ENCODE measurements at regions not wholly inside any gene's neighbourhood (a gene's known extent, or its start where the extent isn't known, plus 50 kb on each side); places are given as distances from the start of the nearest gene placed in this dataset.

DNA sequence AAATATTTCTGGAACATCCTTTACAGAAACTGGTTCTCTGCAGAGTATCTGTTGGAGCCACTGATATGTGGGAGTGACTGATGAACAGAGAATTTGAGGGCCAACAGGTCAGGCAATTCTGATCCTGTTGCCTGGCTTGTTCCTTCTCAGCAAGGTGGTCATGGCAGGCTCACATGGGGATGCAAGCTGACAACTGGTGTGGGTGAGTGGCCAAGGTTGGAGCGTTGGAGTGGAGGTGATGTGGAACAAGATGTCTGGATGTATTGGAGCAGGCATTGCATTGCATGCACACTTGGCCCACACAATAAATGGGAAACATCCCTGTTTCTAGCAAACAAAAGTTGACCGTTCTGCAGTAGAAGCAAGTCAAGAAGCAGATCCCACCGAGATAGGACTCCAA, 380.7 kb downstream of the ZNF536 start:
- DNase-seq (ENCODE audit: low read depth in 4 of 4, low spot score in 1 of 4), result no peak

DNA sequence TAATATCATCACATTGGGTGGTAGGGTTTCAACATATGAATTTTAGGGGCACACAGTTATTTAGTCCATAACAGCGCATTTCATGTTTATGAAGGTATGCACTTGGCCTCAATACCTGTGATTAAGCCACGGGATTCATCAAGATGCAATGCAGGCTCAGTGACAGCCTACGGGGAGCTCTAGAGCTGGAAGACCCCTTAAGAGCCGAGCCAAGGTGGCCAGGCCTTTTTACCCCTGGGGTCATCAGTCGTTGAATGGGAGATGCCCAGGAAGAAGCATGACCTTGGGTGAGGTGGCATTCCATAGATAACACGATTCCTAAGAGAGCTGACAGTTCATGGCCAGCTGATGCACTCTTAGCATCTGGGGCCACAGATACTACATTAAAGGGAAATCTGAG, 380.0 kb downstream of the ZNF536 start:
- DNase-seq (ENCODE audit: low read depth in 4 of 4, low spot score in 1 of 4), result no peak

DNA sequence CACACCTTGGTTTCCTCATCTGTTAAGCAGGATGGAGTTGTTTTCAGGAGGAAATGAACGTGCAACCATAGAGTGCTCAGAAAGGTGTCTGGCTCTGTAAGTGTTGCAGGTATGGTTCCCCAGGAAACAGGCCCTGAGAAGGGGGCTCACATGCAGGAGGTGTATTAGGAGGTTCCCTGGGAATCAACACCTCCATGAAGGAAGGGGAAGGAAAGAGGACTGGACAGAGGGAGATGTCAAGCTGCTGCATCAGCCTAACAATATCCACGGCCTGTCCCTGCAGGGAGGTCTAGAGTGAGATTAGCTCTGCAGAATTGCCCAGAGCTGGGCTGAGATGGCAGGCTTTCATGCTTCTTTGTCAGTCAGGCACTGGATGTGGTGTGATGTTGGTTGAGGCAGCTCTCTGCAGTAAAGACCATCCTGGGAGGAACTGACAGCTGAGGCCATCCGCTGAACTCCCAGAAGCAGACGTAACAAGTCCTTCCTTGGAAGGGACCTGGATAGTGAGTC, 373.3 kb downstream of the ZNF536 start:
- DNase-seq (ENCODE audit: low read depth in 4 of 4, low spot score in 1 of 4), result no peak

DNA sequence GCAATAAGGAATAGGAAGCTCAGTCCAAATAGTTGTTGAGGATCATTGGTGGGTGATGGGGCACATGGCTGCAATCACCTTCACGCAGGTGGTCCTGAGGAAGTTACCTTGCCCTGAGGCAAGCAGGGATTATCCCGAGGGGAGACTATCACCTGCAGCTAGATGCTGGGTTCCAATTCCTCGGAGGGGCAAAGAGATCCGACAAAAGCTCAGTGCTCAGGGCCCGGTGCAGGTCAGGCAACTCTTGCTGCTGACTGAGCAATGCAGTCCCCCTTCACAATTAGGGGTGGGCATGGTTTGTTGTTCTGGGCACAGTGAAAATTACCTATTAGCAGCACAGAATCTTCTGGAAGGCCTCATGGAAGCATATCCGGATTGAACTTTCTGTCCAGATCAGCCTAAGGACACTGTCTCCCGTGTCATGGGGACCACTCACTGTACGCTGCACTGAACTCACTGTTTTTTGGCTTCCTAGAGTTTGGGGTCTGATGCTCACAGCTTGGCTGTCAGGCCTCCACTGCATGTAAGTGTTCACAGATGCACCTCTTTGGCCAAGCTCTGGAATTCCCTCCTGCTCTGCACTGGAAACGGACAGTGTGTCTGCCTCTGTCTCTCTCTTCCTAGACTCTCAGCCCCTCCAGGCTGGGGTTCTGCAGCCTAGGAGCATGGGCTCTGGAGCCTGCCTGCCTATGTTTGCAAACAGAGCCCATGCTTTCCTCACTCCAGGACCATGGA, 372.7 kb downstream of the ZNF536 start:
- DNase-seq (ENCODE audit: low read depth in 4 of 4, low spot score in 1 of 4), result no peak

DNA sequence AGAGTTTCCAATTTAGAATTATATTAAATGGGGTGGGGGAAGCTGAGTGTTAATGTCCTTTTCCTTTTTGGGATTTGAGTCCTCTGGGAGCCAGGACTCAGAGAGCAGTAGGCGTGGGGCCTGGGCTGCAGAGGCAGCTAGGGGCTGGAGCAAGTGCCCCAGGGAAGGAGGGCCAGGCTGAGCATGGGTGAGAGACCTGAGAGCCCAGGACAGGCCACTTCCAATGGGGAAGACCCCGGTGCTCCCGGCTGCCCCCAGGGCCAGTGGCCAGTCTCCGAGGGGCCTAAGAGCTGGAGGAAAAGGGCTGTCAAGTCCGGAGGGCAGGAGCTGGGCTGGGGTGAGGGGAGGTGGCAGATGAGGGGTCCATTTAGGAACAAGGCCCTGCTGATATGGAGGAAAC, 371.5 kb downstream of the ZNF536 start:
- DNase-seq (ENCODE audit: low read depth in 4 of 4, low spot score in 1 of 4), result no peak

DNA sequence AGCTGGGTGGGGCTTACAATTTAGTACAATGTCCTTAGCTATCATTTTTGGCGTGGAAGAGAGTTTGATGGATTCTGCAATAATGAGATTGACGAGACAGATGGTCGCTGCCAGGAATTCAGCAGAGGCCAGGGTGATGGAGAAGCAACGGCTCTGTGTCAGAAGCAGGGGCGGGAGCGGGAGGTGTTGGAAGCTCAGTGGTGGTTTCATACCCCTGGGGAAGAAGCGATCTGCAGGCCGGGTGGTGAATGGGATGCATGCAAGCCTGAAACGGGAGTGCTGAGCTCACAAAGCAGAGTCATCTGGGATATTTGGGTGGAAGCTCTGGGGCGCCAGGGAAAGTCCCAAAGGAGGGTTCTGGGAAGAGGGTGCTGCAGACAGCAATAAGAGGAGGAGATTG, 370.8 kb downstream of the ZNF536 start:
- DNase-seq (ENCODE audit: low read depth in 4 of 4, low spot score in 1 of 4), result no peak

DNA sequence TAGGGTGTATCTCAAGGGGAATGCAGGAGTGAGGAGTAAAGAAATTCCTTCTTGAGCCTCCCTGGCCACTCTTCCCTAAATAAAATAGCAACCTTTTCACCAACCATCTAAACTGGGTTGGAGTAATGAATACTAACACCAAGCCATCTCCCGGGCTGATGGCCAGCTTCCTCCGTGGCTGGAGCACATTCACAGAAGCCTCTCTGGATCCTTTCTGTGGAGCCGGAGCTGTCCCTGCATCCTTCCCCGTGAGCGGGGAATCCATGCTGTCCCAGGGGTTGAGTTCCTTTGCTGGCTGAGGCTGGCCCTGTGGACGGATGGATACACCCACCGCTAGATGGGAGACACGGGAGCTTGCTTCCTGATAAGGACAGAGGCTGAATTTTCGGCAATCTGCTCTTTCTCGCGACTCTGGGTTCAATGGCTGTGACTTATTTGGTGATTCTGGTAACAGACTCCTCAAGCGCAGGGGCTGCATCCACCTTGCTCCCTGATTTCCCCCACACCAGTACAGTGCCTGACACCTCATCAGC, 370.3 kb downstream of the ZNF536 start:
- DNase-seq (ENCODE audit: low read depth in 4 of 4, low spot score in 1 of 4), result no peak

DNA sequence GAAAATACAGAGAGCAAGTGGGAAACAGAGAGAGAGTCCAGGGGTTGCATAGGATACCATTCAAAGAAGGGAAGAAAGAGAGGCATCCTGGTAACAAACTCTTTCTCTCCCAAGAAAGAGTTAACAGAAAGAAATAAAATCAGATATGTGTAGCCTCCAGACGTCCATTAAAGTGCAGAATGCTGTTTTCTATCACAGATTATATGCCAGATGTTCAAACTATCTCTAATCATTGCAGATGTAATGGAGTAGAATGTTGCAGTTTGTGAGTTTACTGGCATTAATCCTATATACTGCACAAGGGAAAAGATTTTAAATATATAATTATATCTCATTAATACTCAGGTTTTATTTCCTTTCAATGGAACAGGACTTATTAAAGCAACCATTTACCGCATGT, 369.4 kb downstream of the ZNF536 start:
- no peak for DNase-seq (ENCODE audit: low read depth in 4 of 4, low spot score in 1 of 4)

DNA sequence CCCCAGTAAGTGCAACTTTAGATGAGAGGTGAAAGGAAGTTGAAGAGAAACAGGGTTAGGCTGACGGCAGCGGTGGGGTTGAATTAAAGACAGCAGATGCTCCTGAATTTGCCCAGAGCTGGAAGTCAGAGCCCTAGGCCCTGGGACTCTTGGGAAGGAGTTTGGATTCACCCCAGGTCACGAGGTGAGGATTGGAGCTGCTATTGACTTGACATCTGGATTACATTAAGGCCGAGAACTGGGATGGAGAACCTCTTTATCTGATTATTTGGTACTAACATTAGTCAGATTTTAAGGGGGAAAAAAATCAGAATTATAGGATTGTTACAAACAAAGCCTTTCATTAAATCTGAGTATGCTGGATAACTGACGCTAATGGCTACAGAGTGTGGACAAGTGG, 367.2 kb downstream of the ZNF536 start:
- no peak for DNase-seq (ENCODE audit: low read depth in 4 of 4, low spot score in 1 of 4)

DNA sequence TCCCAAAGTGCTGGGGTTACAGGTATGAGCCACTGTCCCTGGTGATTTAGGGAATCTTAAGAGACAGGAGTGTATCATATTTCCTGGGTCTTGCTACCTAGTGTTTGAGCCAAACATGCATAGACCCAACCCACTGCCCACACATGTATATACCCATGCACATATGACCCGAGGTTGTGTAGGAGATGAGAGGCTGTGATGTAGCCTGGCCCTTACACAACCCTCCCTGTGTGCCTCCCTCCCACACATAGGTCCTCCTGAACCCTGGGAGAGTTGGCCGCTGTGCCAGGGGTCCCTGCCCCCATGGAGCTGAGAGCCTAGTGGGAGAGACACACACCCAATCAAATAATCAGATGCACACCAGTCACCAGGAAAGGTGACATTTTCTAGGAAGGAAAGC, 365.9 kb downstream of the ZNF536 start:
- no peak for DNase-seq (ENCODE audit: low read depth in 4 of 4, low spot score in 1 of 4)

DNA sequence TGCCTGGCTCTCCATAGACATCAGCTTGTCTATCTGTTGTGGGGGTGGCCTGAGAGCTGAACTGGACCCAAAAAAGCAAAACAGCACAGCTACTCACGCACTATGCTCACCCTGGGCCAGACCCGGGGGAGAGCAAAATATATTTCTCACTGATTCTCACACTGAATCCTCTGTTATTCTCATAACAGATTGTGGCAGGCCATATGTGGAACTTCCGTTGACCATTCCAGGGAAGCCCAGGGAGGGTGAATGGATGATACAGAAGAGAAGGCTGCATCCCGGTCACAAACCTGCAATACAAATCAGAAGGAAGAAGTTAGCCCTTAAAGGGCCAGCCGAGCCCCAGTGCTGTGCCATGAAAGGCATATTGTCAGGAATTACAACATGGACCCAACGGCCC, 362.5 kb downstream of the ZNF536 start:
- no peak for DNase-seq (ENCODE audit: low read depth in 4 of 4, low spot score in 1 of 4)

DNA sequence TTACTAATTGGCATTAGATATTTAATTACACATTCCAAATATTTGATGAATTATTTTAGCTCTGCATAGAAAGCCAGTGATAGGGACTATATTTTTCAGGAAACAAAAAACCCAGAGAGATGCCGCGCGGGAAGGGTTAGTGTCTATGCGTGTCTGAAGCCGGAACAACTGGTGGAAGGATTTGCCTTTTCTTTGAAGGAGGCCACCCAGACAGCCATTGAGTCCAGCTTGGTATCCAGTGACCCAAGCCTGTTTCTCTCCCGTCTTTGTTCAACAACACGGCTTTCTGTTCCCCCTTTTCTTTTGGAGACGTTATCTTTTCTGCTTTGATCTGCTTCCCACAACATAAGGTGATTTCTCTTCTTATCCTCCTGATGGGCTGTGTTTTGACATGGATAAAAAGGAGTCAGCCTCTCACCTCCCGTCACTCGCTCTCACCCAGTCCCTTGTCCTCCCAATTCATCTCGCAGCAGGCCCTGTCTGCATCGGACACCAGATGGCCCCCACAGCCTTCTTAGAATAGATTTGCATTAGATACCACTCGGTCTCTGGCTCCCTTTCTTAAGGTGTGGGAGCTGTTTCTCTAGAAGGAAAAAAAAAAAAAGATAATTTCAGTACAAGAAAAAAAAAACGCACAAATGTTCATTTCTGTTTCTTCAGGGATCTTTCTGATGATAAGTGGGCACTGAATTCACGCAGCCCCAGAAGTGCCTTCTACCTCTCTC, 361.8 kb downstream of the ZNF536 start:
- no peak for DNase-seq (ENCODE audit: low read depth in 4 of 4, low spot score in 1 of 4)

DNA sequence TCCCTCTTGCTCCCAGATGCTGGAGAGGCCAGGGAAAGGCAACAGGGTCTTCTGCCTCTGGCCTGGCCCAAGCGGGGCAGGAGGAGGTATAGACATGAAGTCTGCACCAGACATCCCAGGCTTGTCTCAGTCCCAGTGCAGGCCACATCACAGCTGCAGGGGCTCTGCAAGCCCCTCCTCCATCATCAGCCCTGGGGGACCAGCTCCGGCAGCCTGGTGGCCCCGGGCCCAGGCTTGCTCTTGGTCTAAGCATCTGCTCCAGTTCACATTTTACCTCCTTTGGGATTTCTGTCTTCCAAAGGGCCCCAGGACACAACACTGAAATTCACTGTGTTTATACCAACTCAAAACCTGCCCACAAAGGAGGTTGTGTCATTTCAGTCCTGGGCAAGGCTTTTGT, 359.4 kb downstream of the ZNF536 start:
- DNase-seq (ENCODE audit: low read depth in 4 of 4, low spot score in 1 of 4), result no peak

DNA sequence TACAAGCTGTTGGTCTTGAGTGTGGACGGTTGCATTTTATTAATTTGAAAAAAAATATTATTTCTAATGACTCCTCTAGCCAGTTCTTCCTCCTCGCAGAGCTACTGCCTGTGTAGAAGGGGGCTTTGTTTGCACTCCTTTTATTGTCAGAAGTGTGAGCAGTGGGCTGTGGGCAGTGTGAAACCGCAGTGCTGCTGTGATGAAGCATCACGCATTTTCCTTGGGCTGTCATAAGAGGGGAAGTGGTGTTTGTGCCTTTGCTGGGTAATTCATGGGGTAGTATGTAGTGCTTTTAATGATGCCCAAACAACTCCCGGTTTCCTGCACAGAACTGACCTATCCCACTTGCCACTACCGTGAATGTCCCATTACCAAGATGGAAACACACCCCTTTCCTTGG, 357.3 kb downstream of the ZNF536 start:
- no peak for DNase-seq (ENCODE audit: low read depth in 4 of 4, low spot score in 1 of 4)

DNA sequence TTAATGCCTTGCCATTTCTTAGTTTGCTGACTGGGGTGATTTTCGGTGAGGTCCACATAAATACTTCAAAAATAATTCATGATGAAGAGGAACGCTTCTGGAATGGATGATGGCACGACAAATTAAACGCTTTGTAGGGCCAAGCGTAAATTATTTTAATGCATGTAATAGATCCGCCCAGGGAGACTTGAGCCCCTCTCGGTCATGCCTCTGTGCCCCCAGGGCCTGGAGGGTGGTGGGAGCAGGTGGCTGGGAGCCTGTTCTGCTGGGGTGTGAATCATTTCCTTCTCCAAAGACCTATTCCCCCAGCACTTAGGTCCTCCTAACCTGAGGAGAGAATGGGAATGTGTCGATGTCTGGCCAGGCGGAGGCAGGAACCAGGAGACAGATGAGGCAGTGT, 350.6 kb downstream of the ZNF536 start:
- DNase-seq (ENCODE audit: low read depth in 4 of 4, low spot score in 1 of 4), result no peak

DNA sequence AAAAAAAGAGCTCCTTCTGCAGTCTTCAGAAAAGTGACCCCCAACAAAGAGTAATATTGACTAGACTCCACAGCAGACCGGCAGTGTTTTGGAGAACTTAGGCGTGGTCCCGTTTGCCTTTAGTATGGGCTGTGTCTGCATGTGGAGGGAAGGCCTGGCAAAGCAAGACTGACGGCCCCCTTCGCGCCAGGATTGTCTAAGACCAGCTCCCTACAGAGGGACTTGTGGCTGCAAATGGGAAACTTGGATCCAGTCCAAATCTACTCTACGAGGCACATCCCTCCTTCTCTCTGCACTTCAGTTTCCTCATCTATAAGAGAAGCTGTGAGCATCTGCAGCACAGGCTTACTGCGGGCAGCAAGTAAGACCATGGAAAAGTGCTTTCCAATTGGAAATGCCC, 350.0 kb downstream of the ZNF536 start:
- no peak for DNase-seq (ENCODE audit: low read depth in 4 of 4, low spot score in 1 of 4)

DNA sequence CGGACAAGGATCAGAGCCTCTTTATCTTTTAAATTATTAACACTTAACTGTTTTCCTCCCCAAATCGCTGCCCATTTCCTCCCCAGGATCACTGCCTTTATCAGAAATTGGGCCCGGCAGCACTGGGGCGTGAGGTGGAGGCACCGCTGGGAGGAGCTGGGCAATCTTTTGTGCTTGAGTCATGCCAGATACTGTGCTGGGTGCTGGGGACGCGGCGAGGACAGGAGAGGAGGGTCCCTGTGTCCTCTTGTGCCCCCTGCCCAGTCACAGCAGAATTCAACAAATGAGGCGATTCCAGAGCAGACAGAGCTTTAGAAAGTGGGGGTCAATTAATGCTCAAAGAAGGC, 347.8 kb downstream of the ZNF536 start:
- no peak for DNase-seq (ENCODE audit: low read depth in 4 of 4, low spot score in 1 of 4)

DNA sequence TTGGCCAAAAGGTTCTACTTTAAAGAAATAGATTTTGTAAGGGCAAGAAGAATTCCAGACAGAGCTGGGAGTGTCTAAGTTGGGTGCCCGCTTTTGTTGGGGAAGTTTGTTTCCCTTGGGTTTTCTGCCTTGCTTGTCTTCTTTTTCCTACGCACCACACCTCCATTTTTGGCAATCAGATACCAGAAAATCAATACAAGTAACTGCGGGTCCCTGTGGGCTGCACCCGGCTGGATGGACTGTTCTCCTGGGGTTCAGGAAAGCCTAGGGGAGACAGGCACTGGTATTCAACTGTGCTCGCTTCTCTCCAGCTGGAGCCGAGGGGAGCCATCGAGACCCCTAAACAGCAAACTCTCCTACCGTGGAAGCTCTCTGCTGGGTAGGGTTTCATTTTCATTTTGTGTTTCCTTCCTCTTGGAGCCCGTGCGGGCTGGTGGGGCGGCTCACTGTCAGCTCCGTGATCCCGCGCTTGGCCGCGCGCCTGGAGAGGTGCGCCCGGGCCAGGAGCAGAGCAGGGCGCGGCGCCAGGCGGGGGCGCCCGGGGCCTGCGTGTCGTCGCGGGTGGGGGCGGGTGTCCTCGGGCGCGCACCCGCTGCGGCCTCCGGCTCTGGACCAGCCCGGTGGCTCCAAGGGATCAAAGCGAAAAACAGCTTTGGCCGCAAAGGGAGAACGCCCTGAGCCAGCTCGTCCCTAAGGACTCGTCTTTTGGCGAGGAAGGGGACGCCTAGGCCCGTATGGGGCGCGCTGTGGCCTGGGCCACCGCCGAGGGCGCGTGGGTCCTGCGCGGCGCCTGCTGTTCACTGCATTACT, 347.2 kb downstream of the ZNF536 start:
- DNase-seq (ENCODE audit: low read depth in 4 of 4, low spot score in 1 of 4), result no peak

DNA sequence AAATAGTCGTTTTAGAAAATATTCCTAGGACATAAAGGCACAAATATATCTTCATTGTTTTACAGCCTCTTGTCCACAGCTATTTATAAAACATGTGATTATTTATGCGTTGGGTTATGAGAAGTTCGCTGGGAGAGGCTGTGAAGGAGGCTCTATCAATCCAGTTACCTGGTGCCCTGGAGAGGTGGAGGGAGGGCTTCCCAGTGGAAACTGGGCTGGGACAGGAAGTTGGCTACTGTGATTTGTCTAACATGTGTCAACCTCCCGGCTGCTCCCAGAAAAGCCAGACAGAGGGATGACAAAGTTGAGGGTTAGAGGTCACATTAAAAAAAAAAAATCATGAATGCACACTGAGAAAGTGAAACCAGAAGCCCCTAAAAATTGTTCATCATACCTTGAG, 346.5 kb downstream of the ZNF536 start:
- DNase-seq (ENCODE audit: low read depth in 4 of 4, low spot score in 1 of 4), result no peak

DNA sequence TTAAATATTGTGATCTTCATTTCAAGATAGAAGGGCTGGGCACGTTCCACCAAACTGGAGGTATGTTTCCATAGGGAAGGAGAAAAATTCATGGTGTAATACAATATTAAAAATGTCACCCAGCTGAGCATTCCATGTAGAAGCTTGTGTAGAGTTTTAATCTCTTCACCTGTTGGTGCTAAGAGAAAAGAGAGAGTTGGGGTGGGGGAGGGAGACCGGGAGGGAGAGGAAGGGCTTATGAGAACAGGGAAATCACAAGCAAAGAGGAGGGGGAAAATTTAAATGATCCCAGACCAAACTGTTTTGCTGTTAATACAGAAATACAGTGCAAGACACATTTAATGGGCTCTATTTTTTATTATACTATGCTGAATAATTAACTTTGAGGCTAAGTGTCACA, 345.8 kb downstream of the ZNF536 start:
- DNase-seq (ENCODE audit: low read depth in 4 of 4, low spot score in 1 of 4), result no peak

DNA sequence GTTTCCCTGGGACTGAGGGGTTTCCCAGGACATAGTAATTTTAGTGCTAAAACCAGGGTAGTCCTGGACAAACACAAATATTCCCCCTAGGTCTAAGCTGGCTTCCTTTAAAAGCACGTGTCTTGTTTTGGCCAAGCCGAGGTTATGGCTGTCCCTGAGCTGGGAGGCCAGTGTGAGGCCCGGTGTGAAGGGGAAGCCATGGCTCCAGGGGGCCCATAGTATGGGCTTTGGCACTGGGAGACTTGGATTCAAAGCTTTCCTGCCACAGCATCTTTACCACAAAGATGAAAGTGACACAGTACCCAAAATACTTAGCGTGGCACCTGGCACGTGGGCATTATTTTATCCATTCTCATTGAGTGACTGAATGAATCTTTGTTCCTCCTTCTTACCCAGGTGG, 345.2 kb downstream of the ZNF536 start:
- no peak for DNase-seq (ENCODE audit: low read depth in 4 of 4, low spot score in 1 of 4)

All from stimulated activated CD4-positive, alpha-beta T cell treated with anti-CD3 and anti-CD28 coated beads, Interleukin-1b, Interleukin-23, amount 100 ng/mL, for 24 hours (primary cell).